AG09309 (cell line): ENCODE measurements at regions not wholly inside any gene's neighbourhood (a gene's known extent, or its start where the extent isn't known, plus 50 kb on each side); places are given as distances from the start of the nearest gene placed in this dataset.
A peak's percentile ranks its signal among the peaks of the same experiment; 100 is the strongest.

Source experiments
- DNase-seq: peaks from one replicate; pipeline ENCODE4 v3.0.0-alpha.2; 2010; ENCODE audit warnings: low read depth
- H3K4me3 ChIP-seq: 2 replicates; pipeline ENCODE4 v1.5.1; 2011; ENCODE audit warnings: mild to moderate bottlenecking, low read depth, low read length, moderate library complexity; ENCODE audit not compliant: control insufficient read depth
- TF ChIP-seq, protein P1 (sequence below): IDR thresholded peaks from 2 replicates; pipeline ENCODE4 v1.5.1; 2011; ENCODE audit warnings: mild to moderate bottlenecking, low read depth, low read length, inconsistent platforms; ENCODE audit not compliant: insufficient read depth, control insufficient read depth; ENCODE audit errors: missing control alignments

DNA sequence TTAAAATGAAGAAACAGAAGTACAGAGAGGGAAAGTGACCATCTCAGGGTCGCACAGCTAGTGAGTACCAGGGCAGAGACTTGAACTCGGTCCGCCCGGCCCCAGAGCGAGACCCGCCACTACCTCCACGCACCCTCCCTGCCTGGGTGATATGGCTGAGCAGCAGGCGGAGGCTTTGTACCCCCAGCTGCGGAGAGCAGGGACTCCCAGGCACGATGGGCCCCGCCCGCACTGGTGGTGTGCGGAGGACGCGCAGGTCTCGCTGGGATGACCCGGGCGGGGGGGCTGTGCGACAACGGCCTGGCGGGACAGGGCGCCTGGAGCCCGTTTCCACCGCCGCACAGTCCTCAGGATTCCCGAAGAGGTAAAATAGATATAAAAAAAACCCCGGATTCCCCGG, 64.7 kb upstream of the LARP1 start:
- H3K4me3 ChIP-seq = no peak overlapping the region
- TF ChIP-seq, protein P1, sequence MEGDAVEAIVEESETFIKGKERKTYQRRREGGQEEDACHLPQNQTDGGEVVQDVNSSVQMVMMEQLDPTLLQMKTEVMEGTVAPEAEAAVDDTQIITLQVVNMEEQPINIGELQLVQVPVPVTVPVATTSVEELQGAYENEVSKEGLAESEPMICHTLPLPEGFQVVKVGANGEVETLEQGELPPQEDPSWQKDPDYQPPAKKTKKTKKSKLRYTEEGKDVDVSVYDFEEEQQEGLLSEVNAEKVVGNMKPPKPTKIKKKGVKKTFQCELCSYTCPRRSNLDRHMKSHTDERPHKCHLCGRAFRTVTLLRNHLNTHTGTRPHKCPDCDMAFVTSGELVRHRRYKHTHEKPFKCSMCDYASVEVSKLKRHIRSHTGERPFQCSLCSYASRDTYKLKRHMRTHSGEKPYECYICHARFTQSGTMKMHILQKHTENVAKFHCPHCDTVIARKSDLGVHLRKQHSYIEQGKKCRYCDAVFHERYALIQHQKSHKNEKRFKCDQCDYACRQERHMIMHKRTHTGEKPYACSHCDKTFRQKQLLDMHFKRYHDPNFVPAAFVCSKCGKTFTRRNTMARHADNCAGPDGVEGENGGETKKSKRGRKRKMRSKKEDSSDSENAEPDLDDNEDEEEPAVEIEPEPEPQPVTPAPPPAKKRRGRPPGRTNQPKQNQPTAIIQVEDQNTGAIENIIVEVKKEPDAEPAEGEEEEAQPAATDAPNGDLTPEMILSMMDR = no peak
- DNase-seq = no peak

GRCh38 chr5:154686490-154686889, 68.7 kb upstream of the LARP1 start:
- TF ChIP-seq, protein P1 = no peak
- DNase-seq = no peak
- no peak overlapping the region for H3K4me3 ChIP-seq

- TF ChIP-seq, protein P1 = no peak
- peak overlapping the region; percentile 91 for H3K4me3 ChIP-seq
- no peak for DNase-seq
These were observed 71.9 kb upstream of the LARP1 start for GRCh38 chr5:154683101-154683880.

- H3K4me3 ChIP-seq = no peak overlapping the region
- TF ChIP-seq, protein P1 = no peak
- DNase-seq = no peak
These were observed 75.7 kb upstream of the LARP1 start for GRCh38 chr5:154679501-154679900.

DNA sequence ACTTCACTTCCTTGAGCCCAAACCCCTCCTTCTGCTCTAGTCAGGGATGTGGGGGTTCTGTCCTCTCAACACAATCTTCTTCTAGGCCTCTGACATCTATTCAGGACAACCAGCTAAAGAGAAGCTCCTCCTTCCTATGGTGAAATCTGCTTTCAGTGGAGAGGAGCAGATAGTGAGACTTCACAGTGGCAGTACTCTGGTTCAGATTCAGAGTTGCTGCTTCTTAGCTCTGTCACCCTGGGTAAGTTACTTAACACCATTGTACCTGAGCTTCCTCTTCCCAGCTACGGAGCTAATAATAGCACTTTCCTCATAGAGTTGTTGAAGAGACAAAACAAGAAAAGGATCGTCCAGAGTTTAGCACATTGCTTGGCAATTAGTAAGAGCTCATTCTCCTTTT, 77.3 kb upstream of the LARP1 start:
- H3K4me3 ChIP-seq = no peak overlapping the region
- no peak for DNase-seq
- TF ChIP-seq, protein P1 = no peak

DNA sequence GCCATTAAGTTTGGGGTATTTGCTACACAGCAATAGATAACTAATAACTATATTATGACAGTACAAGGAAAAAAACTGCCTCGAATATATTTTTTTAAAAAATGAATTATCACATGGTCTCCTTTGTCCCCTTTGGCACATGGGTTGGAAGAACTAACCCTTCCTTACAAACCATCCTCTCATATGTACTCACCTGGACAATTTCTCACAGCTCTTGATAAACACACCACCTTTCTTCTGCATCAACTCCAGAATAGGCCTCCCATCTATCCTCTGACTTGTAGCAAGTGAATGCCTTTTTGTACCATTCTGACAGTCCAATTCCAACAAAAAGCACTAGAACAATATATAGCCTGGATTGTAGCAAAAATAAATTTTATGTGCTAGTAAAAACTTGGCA, 78.7 kb upstream of the LARP1 start:
- TF ChIP-seq, protein P1 = no peak
- H3K4me3 ChIP-seq = no peak overlapping the region
- DNase-seq = no peak
